ENCODE measurements at regions not wholly inside any gene's neighbourhood (a gene's known extent, or its start where the extent isn't known, plus 50 kb on each side); places are given as distances from the start of the nearest gene placed in this dataset.

DNA sequence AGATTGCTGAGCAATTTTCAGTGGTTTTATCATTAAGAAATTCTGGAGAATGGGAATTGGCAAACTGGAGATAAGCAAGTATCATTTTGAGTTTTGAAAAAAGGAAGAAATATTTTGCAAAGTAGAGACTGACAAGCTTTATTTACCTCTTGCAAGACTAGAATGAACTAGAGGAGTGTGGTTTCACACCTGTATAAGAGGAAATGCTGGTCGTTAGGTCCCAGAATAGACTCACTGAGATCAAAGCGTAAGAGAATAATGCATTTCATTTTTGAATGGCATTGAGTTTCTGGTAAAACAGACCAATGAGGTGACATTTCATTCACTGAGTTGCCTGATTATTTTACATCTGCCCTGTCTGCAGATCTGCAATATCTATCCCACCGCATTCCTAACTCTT, 308.1 kb downstream of the ADGRL2 start:
- Histone ChIP-seq H4K20me1 (ENCODE audit: insufficient read depth, low read length) (no peaks in the 10 kb centered on the region), H3K4me3 (ENCODE audit: insufficient read depth, low read depth, low read length) (no peak overlapping the region), H3K14ac (replicated peaks; ENCODE audit: low read depth, low read length) (no peak overlapping the region), H3K9me1 (ENCODE audit: insufficient read depth, low read length) (no peaks in the 10 kb centered on the region), H3K4me2 (ENCODE audit: low read depth, low read length) (no peak overlapping the region), H2BK20ac (ENCODE audit: low read depth, low read length) (no peak overlapping the region), H3K79me1 (ENCODE audit: low read depth in 1 of 2, low read length in 2 of 2) (no peaks in the 10 kb centered on the region), H3K56ac (ENCODE audit: extremely low read depth, insufficient read depth, low read length) (no peak overlapping the region), H2AK5ac (ENCODE audit: low read depth, low read length) (no peak overlapping the region), H3K9me3 (ENCODE audit: control insufficient read depth, insufficient read depth, low read length) (no peaks in the 10 kb centered on the region; the same call in 1 of the 2 replicates), H3K4me1 (ENCODE audit: control insufficient read depth, insufficient read depth, low read length) (no peaks in the 10 kb centered on the region), H3K23ac (ENCODE audit: low read depth, low read length) (no peak overlapping the region), H4K8ac (ENCODE audit: low read depth in 2 of 2, low read length in 2 of 2) (no peak overlapping the region), H2BK5ac (ENCODE audit: low read depth, low read length, poor library complexity, severe bottlenecking) (no peak overlapping the region), H3K27me3 (ENCODE audit: control insufficient read depth, insufficient read depth, low read length) (no peaks in the 10 kb centered on the region), H2AK9ac (replicated peaks; ENCODE audit: low read depth, low read length, poor library complexity) (no peak overlapping the region), H2BK120ac (ENCODE audit: low read depth, low read length) (no peak overlapping the region), H3K9ac (ENCODE audit: low read depth, low read length) (no peak overlapping the region), H2BK15ac (ENCODE audit: low read depth, low read length) (no peak overlapping the region), H4K5ac (ENCODE audit: low read depth, low read length) (no peak overlapping the region), H4K91ac (ENCODE audit: insufficient read depth, low read depth, low read length) (no peak overlapping the region), H3K36me3 (ENCODE audit: control insufficient read depth, insufficient read depth, low read length) (no peaks in the 10 kb centered on the region), H3K4ac (ENCODE audit: low read depth, low read length) (no peak overlapping the region), H3K27ac (ENCODE audit: insufficient read depth, low read length) (no peak overlapping the region), H2AFZ (replicated peaks; ENCODE audit: low read length, poor library complexity) (no peak overlapping the region), H3K18ac (ENCODE audit: low read depth, low read length) (no peak overlapping the region)
- no peak for DNase-seq
- dilution Hi-C loops (cut with HindIII; ENCODE audit: low sequenced_read_pairs, unreplicated experiment) (no loop called here), intact Hi-C loops (cut with micrococcal nuclease) (no loop called here), in situ Hi-C loops (cut with MboI; ENCODE audit: low sequenced_read_pairs) (no loop called here)
- no TSS peak for BruUV-seq (replicated peaks)
- ChIA-PET CTCF (no interaction called here), POLR2A (ENCODE audit: unreplicated experiment) (no interaction called here)
- no peak for ATAC-seq (ENCODE audit: low read depth)
- no CpG with 5 or more reads among the region's 3 CpGs for WGBS, 2 experiments (ENCODE audit: extremely low coverage in 2 of 2, insufficient read length in 1 of 2)
- no peak for TF ChIP-seq MAFK (IDR thresholded peaks at IDR 0.05; ENCODE audit: low read depth, low read length)
- no peak for TF ChIP-seq SMC3 (IDR thresholded peaks at IDR 0.05; ENCODE audit: low read depth, low read length)
- TF ChIP-seq CEBPB (IDR thresholded peaks at IDR 0.05; ENCODE audit: low read depth, low read length) = no peak
- TF ChIP-seq MAZ (IDR thresholded peaks at IDR 0.05; ENCODE audit: borderline replicate concordance, low read depth, low read length) = no peak
- TF ChIP-seq ELK1 (IDR thresholded peaks at IDR 0.05; ENCODE audit: borderline replicate concordance, low read depth, low read length) = no peak
- TF ChIP-seq CTCF (conservative IDR thresholded peaks at IDR 0.05; ENCODE audit: low read depth, low read length) = no peak
- no peak for TF ChIP-seq BHLHE40 (IDR thresholded peaks at IDR 0.05; ENCODE audit: low read depth, low read length)
- no peak for TF ChIP-seq POLR2A (IDR thresholded peaks at IDR 0.05; ENCODE audit: low read depth, low read length)
- no peak for TF ChIP-seq RAD21 (IDR thresholded peaks at IDR 0.05; ENCODE audit: low read length)
- no peak for TF ChIP-seq FOS (IDR thresholded peaks at IDR 0.05; ENCODE audit: low read depth, low read length)
- TF ChIP-seq MXI1 (IDR thresholded peaks at IDR 0.05; ENCODE audit: borderline replicate concordance, low read depth, low read length) = no peak
- TF ChIP-seq, protein P1, sequence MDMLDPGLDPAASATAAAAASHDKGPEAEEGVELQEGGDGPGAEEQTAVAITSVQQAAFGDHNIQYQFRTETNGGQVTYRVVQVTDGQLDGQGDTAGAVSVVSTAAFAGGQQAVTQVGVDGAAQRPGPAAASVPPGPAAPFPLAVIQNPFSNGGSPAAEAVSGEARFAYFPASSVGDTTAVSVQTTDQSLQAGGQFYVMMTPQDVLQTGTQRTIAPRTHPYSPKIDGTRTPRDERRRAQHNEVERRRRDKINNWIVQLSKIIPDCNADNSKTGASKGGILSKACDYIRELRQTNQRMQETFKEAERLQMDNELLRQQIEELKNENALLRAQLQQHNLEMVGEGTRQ (IDR thresholded peaks at IDR 0.05; ENCODE audit: low read depth, low read length) = no peak
- no peak for TF ChIP-seq RCOR1 (IDR thresholded peaks at IDR 0.05; ENCODE audit: insufficient replicate concordance, low read length)
- no peak for TF ChIP-seq RFX5 (IDR thresholded peaks at IDR 0.05; ENCODE audit: low read depth, low read length)
- no peak for TF ChIP-seq CHD1 (IDR thresholded peaks at IDR 0.05; ENCODE audit: low read depth, low read length)
- no peak for TF ChIP-seq NFE2L2 (IDR thresholded peaks at IDR 0.05; ENCODE audit: low read depth, low read length)
